ENCODE measurements at regions not wholly inside any gene's neighbourhood (a gene's known extent, or its start where the extent isn't known, plus 50 kb on each side); places are given as distances from the start of the nearest gene placed in this dataset.

DNA sequence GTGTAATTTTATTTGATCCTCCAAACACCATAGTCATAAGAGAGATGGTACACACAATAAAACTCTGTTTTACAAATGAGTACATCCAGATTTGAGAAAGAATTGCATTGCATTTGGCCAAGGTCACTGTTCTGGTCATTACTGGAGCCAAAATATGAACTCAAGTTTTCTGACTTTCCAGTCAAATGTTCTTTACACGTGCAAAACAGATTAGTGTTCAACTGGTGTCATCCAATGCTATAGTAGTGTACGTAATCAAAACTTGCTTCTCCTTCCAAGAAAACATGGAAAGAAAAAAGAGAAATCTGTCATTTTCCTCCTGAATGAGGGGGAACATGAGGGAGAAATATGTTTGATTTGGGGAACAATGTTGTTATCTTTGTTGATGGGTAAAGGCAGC, 291.9 kb downstream of the NAF1 start:
- TF ChIP-seq EZH2phosphoT487 (IDR thresholded peaks at IDR 0.05; ENCODE audit: insufficient read depth, low read depth) (no peak), EZH2 (IDR thresholded peaks at IDR 0.05; ENCODE audit: insufficient read depth, poor library complexity, severe bottlenecking) (no peak)
